ENCODE measurements at regions not wholly inside any gene's neighbourhood (a gene's known extent, or its start where the extent isn't known, plus 50 kb on each side); places are given as distances from the start of the nearest gene placed in this dataset.

- TF ChIP-seq POLR2AphosphoS5 (IDR thresholded peaks at IDR 0.05; ENCODE audit: low read depth, low read length) (no peak), POLR2A (IDR thresholded peaks at IDR 0.05; ENCODE audit: low read depth, low read length) (no peak), PAX5 (IDR thresholded peaks at IDR 0.05; ENCODE audit: insufficient read depth, low read length, severe bottlenecking) (no peak), TAF1 (IDR thresholded peaks at IDR 0.05; ENCODE audit: low read depth, low read length) (no peak)
These were observed 469.6 kb upstream of the ID2 start for GRCh38 chr2:8212239-8212638.

Data from GM12891 (cell line).